Stimulated activated naive CD8-positive, alpha-beta T cell treated with anti-CD3 and anti-CD28 coated beads, Interleukin-15, Interleukin-2, amounts not matched to agents 100 U/mL and 50 U/mL, for 24 hours (primary cell): ENCODE measurements at regions not wholly inside any gene's neighbourhood (a gene's known extent, or its start where the extent isn't known, plus 50 kb on each side); places are given as distances from the start of the nearest gene placed in this dataset.

Experiments used
- ATAC-seq: fragments of 150-1000 bp; cut with Tn5 transposase; one replicate; pipeline ENCODE4 v1.10.0; 2021
- DNase-seq: peaks from one replicate; pipeline ENCODE4 v3.0.0; 2021

DNA sequence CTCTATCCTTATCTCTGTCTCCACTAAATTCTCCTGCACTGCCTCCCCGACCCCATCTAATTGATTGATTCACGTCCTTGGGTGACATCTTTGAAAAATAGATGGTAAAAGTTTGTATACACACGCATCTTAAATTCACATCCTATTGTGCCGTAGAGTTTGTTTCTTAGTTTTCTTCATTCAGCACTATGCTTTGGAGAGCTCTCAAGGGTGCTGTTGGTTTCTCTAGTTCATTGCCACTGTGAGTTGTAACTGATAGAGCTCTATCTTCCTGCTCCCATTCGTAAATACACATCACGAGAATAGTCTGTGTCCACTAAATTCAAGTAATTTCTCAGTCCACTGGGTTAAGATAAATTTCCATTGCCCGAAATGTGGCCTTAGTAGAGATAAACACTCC lies 1537.4 kb downstream of the AACS start:
- DNase-seq = no peak
- no peak for ATAC-seq

GRCh38 chr12:126607157-126607556 lies 1541.9 kb downstream of the AACS start:
- ATAC-seq (no peak), DNase-seq (no peak)

- no peak for ATAC-seq
- DNase-seq = no peak
Measured at GRCh38 chr12:126607867-126608266, 1542.6 kb downstream of the AACS start.

DNA sequence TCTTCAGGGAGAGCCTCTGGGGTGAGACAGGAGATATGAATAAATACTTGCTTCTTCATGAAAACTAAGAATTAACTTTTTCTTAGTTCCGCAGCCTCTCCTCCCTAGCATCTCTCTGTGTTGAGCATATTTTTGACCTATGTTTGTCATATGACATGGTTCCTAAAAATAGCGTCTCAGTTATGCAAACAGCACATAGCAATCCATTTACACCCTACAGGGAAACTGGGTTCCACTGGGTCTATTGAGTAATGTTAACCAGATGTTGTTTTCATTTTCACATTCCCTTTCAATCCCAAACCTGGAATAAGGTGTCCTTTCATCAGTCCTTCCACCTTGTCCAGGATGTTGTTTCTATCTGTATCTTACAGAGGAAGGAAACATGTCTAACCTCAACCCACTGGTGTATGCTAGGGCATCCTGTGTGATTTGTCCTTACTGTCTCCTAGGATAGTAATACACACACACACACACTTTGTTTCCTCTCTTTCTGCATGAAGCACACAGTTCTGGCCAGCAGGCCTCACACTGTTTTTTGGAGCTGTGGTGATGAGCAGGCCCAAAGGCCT lies 1543.5 kb downstream of the AACS start:
- no peak for DNase-seq

DNA sequence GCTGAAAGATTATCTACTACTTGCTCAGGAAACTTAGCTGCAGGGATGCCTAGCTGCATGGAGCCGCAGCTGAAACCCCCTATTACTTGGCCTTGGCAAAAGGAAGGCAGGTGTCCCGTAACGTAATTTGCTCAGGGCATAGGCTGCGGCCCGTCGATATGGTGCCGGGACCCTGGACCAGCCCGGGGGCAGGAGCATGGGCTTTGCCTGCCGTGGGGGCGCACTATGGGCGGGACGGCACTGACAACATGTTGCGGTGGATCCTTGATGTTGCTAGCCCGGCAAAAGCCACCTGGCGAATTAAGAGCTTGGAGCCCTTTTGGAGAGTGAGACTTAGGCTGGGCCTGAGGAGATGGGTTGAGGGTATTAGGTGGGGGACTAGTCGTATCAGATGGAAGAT lies 1551.2 kb downstream of the AACS start:
- ATAC-seq = no peak
- no peak for DNase-seq

More for the DNA sequence above, 1543.5 kb downstream of the AACS start:
- no peak for ATAC-seq

DNA sequence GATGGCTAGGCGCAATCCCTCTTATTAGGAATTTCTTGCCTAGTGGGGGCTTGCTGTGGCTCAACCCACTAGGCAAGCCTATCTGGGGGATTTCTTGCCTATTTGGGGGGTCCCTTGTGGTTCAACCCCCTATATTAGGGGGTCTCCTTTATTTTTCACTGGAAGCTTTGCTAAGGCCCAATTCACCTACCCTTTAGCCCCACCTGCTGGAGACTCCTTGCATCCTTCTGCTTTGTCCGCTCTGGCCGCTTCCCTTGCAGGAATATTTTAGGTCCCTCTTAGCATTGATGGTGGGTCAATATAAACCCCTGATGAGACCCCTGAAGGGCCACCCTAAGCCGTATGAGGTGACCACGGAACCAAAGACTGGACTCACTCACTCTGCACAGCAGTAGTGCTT lies 1552.1 kb downstream of the AACS start:
- DNase-seq (no peak), ATAC-seq (no peak)

DNA sequence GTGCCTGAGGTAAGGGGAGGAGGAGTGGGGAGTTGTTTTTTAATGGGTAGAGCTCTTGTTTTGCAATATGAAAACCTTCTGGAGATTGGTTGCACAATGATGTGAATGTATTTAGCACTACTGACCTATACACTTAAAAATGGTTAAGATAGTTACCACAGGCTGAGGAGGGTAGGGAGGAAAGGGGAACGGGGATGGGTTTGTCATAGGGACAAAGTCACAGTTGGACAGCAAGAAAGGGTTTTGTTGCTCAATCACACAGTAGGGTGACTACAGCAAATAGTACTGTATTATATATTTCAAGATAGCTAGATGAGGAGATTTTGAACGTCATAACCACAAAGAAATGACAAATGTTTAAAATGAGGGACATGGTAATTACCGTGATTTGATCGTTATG lies 1562.4 kb downstream of the AACS start:
- ATAC-seq (no peak), DNase-seq (no peak)

- ATAC-seq = no peak
Measured at GRCh38 chr12:126636821-126637220, 1571.6 kb downstream of the AACS start.

DNA sequence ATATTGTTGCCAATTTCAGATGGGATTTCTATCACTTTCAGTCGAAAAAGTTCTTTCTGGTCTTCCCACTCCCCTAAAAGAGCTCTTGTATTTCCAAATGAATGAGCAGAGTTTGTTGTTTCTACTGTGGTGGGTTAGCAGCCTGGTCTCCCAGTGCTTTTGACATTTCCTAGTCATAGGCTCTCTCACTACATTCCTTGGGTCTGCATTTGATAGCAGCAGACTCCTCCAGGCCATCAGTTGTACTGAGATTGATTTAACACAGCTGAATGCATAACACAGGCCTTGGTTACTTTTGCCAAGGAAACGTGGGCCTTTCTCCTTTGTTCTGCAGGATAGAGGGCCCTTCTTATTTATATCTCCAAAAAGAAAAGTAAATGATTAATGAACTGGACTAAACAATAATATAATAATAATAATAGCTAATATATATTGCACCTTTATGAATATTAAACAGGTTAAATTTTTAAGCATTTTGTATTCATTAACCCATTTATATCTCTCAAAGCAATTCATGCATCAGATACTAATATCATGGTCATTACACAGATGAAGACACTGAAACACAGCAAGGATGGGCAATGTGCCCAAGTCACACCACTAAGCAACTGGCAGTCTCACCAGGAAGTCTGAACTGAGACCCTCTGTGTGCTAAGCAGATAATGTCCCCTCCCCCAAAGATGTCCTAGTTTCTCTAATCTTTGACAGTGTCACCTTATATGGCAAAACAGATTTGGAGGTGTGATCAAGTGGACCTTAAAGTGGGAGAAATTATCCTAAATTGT lies 1579.2 kb downstream of the AACS start:
- ATAC-seq = no peak

More at GRCh38 chr12:126636821-126637220, 1571.6 kb downstream of the AACS start:
- DNase-seq = no peak

GRCh38 chr12:126648074-126648473 lies 1582.8 kb downstream of the AACS start:
- DNase-seq (no peak), ATAC-seq (no peak)

More for the DNA sequence above, 1579.2 kb downstream of the AACS start:
- DNase-seq = no peak

- no peak for ATAC-seq
- no peak for DNase-seq
Measured at GRCh38 chr12:126651133-126651532, 1585.9 kb downstream of the AACS start.

DNA sequence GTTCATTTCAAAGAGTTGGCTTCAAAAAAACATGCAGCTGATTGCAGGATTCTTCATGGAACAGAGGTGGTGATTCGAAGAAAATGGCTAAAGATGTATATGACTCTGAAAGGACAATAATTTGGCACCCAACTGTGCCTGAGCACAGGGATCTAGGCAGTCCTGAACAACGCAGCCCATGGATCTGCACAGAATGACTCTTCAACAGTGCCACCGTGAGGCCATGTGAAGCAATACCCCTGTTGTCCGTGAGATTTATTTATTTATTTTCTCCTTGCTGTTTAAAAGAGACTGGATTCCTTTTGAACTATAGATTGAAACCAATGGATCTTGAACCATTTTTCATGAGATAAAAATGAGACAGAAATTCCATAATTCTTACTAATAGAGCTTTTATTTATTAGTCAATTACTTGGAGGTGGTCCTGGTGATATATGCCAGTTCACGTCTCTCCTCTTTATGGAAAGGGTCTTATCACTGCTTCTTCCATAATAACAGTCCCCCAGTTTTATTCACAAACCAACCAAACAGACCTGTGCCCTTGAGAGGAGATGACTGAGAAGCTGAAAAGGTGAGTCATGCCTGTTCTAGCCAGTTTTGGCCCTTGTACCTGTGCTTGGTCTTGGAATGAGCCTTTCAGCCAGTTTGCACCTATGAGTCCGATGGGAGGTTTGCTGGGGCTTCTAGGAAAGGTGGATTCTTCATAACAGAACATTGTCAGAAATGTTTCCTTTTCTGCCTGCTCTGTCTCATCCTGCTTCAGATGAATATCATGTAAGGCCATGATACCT lies 1598.3 kb downstream of the AACS start:
- ATAC-seq (no peak), DNase-seq (peak; percentile 3)

DNA sequence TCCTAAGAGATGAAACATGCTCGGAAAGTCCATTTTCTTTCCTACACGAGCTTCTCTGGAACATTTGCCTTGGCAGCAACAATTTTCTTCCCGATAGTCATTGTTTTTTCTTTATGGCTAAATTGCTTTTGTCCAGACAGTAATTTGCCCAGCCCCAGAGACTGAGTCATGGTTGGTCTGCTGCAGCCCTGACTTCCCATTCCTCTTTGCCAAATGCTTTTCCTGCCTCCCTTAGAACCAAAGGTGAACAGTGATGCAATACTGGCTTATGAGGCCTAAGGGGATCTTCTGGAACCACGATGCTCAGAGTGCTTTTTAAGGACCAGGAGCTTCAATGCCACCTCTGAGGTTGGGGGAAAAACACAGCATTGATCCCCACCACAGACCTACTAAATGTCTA lies 1599.6 kb upstream of the TMEM132C start:
- ATAC-seq (no peak), DNase-seq (no peak)

DNA sequence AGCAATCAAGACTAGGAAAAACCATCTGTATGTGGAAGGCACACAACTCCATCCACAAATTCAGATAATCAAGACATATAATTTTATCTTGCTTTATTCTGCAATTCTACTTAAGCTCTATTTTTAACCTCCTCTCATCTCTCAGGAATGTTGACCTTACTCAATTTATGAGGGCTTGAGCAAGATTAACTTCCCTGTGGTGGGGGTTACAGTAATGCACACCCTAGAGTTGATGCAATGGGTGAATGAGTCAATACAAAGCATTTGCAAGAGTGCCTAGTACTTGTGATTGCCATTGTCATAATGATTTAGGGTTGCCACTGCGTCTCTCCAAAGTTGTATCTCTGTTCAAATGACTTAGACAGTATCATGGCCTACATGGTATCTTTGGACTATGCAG lies 1598.4 kb upstream of the TMEM132C start:
- ATAC-seq (no peak), DNase-seq (no peak)

GRCh38 chr12:126668961-126669360 lies 1598.0 kb upstream of the TMEM132C start:
- DNase-seq = no peak
- ATAC-seq = no peak

GRCh38 chr12:126676434-126676833 lies 1590.5 kb upstream of the TMEM132C start:
- ATAC-seq (no peak), DNase-seq (no peak)

DNA sequence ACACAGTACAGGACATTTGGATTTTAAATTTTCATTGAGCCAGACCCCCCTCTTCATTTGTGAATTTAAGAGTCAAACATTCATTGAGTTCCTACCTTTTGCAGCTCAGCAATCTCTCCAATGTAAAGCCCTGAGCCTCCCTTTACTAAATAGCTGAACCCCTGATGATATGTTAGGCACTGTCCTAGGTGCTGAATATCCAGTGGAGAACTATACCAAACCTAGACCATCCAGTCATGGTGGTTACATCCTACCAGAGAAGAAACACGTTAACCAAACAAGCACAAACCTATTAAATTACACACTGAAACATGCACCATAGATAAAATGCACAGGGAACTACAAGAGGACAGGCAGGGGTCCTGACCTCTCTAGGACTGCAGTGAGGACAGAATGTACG lies 1585.3 kb upstream of the TMEM132C start:
- DNase-seq = no peak
- ATAC-seq = no peak

DNA sequence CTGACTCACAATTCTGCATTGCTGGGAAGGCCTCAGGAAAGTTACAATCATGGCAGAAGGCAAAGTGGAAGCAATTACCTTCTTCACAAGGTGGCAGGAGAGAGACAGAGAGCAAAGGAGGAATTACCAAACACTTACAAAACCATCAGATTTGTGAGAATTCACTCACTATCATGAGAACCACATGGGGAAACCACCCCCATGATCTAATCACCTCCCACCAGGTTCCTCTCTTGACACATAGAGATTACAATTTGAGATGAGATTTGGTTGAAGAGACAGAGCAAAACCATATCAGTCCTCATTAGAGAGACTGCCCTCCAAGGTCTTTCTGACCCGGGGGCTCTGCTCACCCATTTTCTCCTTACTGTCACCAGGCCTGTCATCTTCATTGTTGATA lies 1582.3 kb upstream of the TMEM132C start:
- no peak for DNase-seq
- ATAC-seq = no peak

- DNase-seq (no peak), ATAC-seq (no peak)
Measured at GRCh38 chr12:126685636-126686035, 1581.3 kb upstream of the TMEM132C start.

- no peak for DNase-seq
- ATAC-seq = no peak
Measured at GRCh38 chr12:126688556-126688955, 1578.4 kb upstream of the TMEM132C start.

GRCh38 chr12:126700096-126700495 lies 1566.9 kb upstream of the TMEM132C start:
- DNase-seq = no peak
- no peak for ATAC-seq

DNA sequence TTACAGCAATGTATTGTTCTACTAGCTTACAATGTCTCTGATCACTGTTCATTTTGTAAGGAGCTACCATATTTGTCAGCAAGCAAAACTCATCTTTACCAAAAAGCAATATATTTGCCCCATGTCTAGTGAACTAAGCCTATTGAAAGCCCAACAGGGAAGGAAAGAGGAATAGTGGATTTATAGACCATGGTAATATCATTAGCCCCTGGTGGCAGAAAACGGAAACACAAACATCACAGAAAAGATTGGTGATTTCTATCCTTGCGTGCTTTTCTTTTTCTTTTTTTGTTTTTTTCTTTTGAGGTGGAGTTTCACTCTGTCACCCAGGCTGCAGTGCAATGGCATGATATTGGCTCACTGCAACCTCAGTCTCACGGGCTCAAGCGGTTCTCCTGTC lies 1562.4 kb upstream of the TMEM132C start:
- DNase-seq = no peak
- ATAC-seq = no peak

DNA sequence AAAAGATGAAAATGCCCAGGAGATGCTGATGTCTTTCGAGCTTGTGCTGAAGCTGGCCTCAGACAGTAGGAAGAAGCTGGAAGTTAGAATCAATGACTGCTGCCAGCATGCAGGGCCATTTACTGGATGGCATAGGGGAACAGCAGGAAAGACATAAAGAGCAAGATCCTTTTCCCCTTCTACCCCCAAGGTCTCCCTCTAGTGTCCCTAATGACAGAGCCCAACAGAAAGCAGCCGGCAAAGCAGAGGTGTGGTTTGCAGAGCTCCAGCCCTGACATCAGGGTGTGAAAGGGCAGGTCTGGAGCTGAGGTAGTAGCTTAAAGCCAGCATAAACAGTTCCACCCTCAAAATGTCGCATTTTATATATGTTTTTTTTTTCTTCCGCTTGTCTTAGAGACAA lies 1560.7 kb upstream of the TMEM132C start:
- no peak for ATAC-seq

More for the DNA sequence above, 1560.7 kb upstream of the TMEM132C start:
- DNase-seq = no peak
